Stimulated activated CD8-positive, alpha-beta memory T cell treated with anti-CD3 and anti-CD28 coated beads, Interleukin-4, amount 100 ng/mL, for 4 hours (primary cell): ENCODE measurements at regions not wholly inside any gene's neighbourhood (a gene's known extent, or its start where the extent isn't known, plus 50 kb on each side); places are given as distances from the start of the nearest gene placed in this dataset.
"Not testable (repeated sequence)": the region's sequence is repeated elsewhere in the genome, so short reads cannot be mapped to it uniquely, and the experiment has no call there.

Experiments
- DNase-seq, 2 donors: peaks; one replicate each; pipeline ENCODE4 v3.0.0-alpha.2; 2020; ENCODE audit warnings: low read depth in 2 of 2, low spot score in 1 of 2

- no peak for DNase-seq
These were observed 117.4 kb upstream of the MBNL1 start for GRCh38 chr3:152151216-152151876.

DNA sequence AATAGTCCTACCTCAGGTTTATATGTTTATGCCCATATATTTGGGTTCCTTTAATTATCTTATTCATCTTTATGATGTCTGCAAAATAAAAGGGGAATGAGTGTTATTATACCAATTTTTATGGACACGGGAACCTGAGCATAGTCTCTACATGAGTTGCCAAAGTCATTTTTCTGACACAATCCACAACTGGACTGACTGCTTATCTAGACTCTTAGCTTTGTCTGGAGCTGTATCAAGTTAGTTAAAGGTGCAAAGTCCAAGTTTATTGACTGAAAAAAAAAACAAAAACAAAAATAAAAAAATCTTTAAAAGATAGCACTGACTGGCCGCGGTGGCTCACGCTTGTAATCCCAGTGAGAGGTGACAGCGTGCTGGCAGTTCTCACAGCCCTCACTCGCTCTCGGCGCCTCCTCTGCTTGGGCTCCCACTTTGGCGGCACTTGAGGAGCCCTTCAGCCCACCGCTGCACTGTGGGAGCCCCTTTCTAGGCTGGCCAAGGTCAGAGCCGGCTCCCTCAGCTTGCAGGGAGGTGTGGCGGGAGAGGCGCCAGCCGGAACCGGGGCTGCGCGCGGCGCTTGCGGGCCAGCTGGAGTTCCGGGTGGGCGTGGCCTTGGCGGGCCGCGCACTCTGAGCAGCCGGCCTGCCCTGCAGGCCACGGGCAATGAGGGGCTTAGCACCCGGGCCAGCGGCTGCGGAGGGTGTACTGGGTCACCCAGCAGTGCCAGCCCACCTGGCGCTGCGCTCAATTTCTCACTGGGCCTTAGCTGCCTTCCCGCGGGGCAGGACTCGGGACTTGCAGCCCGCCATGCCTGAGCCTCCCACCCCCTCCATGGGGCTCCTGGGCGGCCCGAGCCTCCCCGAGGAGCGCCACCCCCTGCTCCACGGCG is 116.6 kb upstream of the MBNL1 start:
- not testable (repeated sequence) for DNase-seq

- DNase-seq, result not testable (repeated sequence)
These were observed 115.6 kb upstream of the MBNL1 start for GRCh38 chr3:152153115-152153514.

- no peak for DNase-seq
These were observed 113.3 kb upstream of the MBNL1 start for GRCh38 chr3:152155246-152156020.

DNA sequence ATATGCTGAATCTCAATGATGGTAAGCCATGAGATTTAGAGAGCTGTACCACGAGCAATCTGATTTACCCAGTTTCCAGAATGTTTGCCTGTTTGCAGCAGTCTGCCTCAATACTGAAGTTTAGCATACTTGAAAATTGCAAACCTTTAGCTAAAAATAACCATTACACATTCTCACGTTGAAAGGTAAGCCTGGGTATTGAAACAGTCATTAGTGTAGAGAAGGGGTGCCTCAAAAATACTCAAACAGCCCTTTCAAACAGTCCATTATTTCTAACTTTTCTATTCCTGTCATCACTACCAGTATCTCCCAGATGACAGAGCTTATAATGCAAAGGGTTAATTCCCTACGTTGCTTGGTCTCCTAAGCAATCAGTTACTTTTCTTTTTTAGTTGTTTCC is 111.8 kb upstream of the MBNL1 start:
- no peak for DNase-seq

- no peak for DNase-seq
These were observed 111.4 kb upstream of the MBNL1 start for GRCh38 chr3:152157337-152157736.

GRCh38 chr3:152159328-152159727 is 109.4 kb upstream of the MBNL1 start:
- DNase-seq, result no peak

GRCh38 chr3:152160350-152161011 is 108.2 kb upstream of the MBNL1 start:
- no peak for DNase-seq

DNA sequence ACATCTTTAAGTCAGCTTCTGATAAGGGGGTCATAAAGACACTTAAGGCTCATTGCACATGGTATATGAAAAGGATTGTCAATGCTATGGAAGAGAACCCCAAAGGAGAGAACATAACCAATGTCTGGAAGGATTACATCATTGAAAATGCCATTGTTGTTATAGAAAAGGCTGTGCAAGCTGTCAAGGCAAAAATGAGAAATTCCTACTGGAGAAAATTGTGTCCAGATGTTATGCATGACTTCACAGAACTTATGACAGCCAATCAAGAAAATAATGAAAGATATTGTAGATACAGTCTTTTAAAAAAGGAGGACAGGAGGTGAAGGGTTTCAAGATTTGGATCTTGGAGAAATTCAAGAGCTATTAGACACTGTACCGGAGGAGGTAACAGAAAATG is 96.3 kb upstream of the MBNL1 start:
- no peak for DNase-seq

GRCh38 chr3:152173627-152174026 is 95.1 kb upstream of the MBNL1 start:
- no peak for DNase-seq

DNA sequence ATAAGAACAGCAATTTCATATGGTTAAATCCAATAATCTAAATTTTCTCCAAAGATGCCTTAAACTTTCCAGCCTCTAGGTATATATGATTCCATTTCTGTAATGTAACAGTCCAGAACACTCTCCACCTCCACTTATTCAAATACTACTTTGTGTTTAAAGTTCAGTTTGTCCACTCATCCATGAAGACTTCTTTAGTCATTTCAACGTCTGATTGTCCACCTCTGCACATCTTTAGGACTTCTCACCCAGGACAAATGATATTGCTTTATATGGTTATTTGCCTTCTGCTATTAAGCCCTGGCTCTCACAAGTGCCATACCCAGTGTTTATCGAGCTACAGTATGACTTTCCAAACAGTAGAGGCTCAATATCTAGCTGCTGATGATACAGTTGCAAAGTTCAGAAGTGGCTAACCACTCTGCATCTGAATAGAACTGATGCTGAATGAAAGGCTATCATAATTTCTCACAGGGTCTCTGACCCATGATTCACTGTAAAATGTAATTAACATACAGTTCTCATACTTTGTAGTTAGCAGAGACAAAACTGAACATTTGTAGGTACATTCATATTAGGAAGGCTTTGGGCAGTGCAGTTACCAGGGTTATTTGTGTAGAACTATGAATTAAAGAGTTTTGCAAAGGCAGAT is 93.7 kb upstream of the MBNL1 start:
- DNase-seq, result no peak

GRCh38 chr3:152175528-152175889 is 93.2 kb upstream of the MBNL1 start:
- no peak for DNase-seq

DNA sequence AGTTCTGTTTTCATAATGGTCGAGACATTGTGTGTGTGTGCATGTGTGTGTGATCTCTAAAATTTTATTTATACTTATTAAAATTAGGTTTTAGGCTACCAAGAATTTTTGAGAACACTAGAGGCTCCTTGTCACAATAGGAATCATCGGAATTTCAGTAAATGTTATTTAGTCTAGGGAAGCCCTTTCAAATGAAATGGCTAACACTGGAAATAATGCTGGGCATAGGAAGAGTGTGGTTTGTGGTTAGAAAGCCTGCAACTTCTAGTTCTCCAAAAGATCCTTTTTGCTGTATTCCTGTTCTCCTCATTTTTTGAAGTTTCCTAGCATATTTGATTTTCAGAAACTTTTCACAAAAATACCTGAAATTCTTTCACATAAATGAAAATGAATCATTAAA is 92.5 kb upstream of the MBNL1 start:
- no peak for DNase-seq

DNA sequence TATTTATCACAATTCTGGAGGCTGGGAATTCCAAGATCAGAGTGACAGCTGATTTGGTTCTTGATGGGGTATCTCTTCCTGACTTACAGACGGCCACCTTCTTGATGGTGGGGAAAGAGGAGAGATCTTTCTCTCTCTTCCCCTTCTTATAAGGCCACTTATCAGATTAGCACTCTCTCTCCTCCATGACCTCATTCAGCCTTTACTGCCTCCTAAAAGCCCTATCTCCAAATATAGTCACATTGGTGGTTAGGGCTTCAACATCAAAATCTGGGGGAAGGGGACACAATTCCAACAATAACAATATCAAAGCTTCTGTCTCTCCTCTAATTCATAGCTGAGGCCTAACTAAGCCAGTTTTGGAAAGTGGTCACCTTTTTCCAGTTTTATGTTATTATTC is 91.7 kb upstream of the MBNL1 start:
- no peak for DNase-seq

GRCh38 chr3:152177757-152178156 is 91.0 kb upstream of the MBNL1 start:
- DNase-seq, result no peak

DNA sequence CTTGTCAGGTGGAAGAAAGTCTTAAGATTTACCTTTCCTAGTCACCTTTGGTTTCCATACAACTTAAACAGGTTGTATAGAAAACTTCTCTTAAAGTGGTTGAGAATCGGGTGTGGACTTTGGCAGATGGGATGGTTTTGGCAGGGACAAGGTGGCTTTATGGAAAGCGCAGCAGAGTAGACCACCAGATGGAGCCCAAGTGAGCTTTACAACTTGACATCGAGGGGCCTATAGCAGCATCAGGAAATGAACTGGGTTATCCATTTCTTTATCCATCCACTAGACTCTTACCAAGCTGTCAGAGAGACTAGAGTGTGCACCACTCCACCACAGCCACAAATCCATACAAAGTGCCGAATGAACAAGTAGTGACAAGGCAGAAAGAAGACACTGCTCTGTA is 85.3 kb upstream of the MBNL1 start:
- DNase-seq, result peak; percentile 18 to 26

GRCh38 chr3:152184971-152185686 is 83.6 kb upstream of the MBNL1 start:
- DNase-seq, result no peak

- no peak for DNase-seq
These were observed 82.7 kb upstream of the MBNL1 start for GRCh38 chr3:152185891-152186630.

DNA sequence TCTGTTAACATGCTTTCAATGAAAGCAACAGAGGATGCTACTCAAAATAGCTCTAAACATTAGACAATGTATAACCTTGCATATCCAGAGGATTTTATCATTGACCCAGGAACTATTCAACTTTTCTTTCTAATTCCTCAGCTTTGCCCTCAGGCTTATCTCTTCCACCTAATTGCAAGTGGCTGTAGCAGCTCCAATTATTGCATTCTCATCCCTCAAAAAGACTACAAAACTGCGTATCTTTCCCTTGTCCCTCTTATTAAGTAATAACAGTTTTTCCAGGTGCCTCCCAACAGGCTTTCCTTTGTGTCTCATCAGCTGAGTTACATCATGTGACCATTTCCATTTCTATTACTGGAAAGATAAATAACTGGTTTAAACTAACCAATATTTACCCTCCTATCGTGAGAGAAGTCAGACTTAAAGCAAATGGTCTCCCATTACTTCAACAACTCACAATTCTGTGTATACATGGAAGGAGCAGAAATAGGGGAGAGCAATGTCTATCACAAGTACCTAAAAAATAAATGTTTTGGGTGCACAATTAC is 78.0 kb upstream of the MBNL1 start:
- no peak for DNase-seq
